ENCODE measurements at regions not wholly inside any gene's neighbourhood (a gene's known extent, or its start where the extent isn't known, plus 50 kb on each side); places are given as distances from the start of the nearest gene placed in this dataset.

GRCh38 chr13:29654384-29654783 lies 58.9 kb upstream of the SLC7A1 start:
- ATAC-seq = peak; percentile 34; the same call in 1 of the 3 replicates
- TF ChIP-seq ESRRG (CRISPR knock-in tag; IDR thresholded peaks at IDR 0.05) (no peak), SNAI2 (CRISPR knock-in tag; IDR thresholded peaks at IDR 0.05) (no peak), TOX (CRISPR knock-in tag; IDR thresholded peaks at IDR 0.05; ENCODE audit: borderline replicate concordance) (no peak), ISL1 (CRISPR knock-in tag; IDR thresholded peaks at IDR 0.05) (no peak), BACH2 (CRISPR knock-in tag; IDR thresholded peaks at IDR 0.05; ENCODE audit: borderline replicate concordance) (no peak), CSDC2 (CRISPR knock-in tag; IDR thresholded peaks at IDR 0.05) (no peak), GLIS3 (CRISPR knock-in tag; IDR thresholded peaks at IDR 0.05) (no peak), ZNF70 (CRISPR knock-in tag; IDR thresholded peaks at IDR 0.05) (no peak), ZC3H10 (CRISPR knock-in tag; IDR thresholded peaks at IDR 0.05) (no peak), OSR1 (CRISPR knock-in tag; IDR thresholded peaks at IDR 0.05) (no peak), PATZ1 (CRISPR knock-in tag; IDR thresholded peaks at IDR 0.05; ENCODE audit: borderline replicate concordance) (no peak), TCF4 (CRISPR knock-in tag; IDR thresholded peaks at IDR 0.05; ENCODE audit: borderline replicate concordance) (no peak), ZFP30 (CRISPR knock-in tag; IDR thresholded peaks at IDR 0.05) (no peak), ARNTL (CRISPR knock-in tag; IDR thresholded peaks at IDR 0.05; ENCODE audit: borderline replicate concordance, low read depth) (no peak), ZNF8 (CRISPR knock-in tag; IDR thresholded peaks at IDR 0.05) (no peak)
- TF ChIP-seq, protein P1, sequence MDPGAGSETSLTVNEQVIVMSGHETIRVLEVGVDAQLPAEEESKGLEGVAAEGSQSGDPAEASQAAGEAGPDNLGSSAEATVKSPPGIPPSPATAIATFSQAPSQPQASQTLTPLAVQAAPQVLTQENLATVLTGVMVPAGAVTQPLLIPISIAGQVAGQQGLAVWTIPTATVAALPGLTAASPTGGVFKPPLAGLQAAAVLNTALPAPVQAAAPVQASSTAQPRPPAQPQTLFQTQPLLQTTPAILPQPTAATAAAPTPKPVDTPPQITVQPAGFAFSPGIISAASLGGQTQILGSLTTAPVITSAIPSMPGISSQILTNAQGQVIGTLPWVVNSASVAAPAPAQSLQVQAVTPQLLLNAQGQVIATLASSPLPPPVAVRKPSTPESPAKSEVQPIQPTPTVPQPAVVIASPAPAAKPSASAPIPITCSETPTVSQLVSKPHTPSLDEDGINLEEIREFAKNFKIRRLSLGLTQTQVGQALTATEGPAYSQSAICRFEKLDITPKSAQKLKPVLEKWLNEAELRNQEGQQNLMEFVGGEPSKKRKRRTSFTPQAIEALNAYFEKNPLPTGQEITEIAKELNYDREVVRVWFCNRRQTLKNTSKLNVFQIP (CRISPR knock-in tag; IDR thresholded peaks at IDR 0.05; ENCODE audit: borderline replicate concordance, low read depth) = no peak
- TF ChIP-seq, protein P2, sequence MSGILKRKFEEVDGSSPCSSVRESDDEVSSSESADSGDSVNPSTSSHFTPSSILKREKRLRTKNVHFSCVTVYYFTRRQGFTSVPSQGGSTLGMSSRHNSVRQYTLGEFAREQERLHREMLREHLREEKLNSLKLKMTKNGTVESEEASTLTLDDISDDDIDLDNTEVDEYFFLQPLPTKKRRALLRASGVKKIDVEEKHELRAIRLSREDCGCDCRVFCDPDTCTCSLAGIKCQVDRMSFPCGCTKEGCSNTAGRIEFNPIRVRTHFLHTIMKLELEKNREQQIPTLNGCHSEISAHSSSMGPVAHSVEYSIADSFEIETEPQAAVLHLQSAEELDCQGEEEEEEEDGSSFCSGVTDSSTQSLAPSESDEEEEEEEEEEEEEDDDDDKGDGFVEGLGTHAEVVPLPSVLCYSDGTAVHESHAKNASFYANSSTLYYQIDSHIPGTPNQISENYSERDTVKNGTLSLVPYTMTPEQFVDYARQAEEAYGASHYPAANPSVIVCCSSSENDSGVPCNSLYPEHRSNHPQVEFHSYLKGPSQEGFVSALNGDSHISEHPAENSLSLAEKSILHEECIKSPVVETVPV (CRISPR knock-in tag; IDR thresholded peaks at IDR 0.05) = no peak
- TF ChIP-seq, protein P3, sequence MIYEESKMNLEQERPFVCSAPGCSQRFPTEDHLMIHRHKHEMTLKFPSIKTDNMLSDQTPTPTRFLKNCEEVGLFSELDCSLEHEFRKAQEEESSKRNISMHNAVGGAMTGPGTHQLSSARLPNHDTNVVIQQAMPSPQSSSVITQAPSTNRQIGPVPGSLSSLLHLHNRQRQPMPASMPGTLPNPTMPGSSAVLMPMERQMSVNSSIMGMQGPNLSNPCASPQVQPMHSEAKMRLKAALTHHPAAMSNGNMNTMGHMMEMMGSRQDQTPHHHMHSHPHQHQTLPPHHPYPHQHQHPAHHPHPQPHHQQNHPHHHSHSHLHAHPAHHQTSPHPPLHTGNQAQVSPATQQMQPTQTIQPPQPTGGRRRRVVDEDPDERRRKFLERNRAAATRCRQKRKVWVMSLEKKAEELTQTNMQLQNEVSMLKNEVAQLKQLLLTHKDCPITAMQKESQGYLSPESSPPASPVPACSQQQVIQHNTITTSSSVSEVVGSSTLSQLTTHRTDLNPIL (CRISPR knock-in tag; IDR thresholded peaks at IDR 0.05; ENCODE audit: low read depth) = no peak

DNA sequence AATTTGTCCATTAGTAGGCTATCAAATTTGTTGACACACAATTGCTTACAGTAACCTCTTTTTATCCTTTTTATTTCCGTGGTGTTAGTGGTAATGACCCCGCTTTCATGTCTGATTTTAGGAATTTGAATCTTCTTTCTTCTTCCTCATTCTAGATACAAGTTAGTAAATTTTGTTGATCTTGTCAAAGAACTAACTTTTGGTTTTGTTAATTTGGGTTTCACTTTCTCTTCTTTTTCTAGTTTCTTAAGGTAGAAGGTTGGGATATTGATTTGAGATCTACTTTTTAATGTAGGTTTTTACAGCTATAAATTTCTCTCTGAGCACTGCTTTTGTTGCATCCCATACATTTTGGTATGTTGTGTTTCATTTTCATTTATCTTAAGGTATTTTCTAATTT lies 53.3 kb upstream of the SLC7A1 start:
- no peak for ATAC-seq
- no peak for TF ChIP-seq ZNF8 (CRISPR knock-in tag; IDR thresholded peaks at IDR 0.05)
- TF ChIP-seq ZC3H10 (CRISPR knock-in tag; IDR thresholded peaks at IDR 0.05) = no peak
- no peak for TF ChIP-seq PATZ1 (CRISPR knock-in tag; IDR thresholded peaks at IDR 0.05; ENCODE audit: borderline replicate concordance)

Measured in SK-N-SH treated with all-trans-retinoic acid at 6 μM for 48 hours (cell line).